ENCODE measurements at regions not wholly inside any gene's neighbourhood (a gene's known extent, or its start where the extent isn't known, plus 50 kb on each side); places are given as distances from the start of the nearest gene placed in this dataset.

DNA sequence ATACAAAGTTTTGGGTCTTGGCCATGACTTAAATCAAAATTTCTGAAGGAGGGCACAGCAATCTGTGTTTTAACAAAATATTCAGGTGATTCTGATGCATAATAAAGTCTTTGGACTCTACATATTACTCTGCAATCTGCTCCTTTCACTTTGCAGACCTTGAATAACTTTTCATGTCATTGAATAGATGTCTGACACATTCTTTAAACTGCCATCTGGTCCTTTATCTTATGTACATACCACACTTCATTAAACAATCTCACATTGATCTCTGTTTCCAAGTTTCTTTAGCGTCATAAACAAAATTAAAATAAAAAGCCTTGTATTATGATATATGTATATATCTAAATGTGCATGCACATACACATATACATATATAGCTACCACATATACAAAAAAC lies 831.2 kb downstream of the MAFB start:
- Histone ChIP-seq H3K9me3 (ENCODE audit: insufficient read depth, low read length) (no peaks in the 10 kb centered on the region), H3K36me3 (replicated peaks; ENCODE audit: low read depth, low read length) (no peaks in the 10 kb centered on the region), H3K4me2 (ENCODE audit: low read length) (no peak overlapping the region), H2AFZ (ENCODE audit: low read depth, low read length) (no peak overlapping the region), H3K79me2 (ENCODE audit: low read length) (no peaks in the 10 kb centered on the region), H3K27me3 (ENCODE audit: low read depth, low read length) (no peaks in the 10 kb centered on the region), H3K9ac (ENCODE audit: low read length) (no peak overlapping the region), H3K4me1 (ENCODE audit: low read length) (peaks cover 18% of the 10 kb centered on the region), H3K4me3 (ENCODE audit: low read length) (no peak overlapping the region), H3K27ac (ENCODE audit: low read length) (no peak overlapping the region), H4K20me1 (ENCODE audit: insufficient read depth, low read length) (no peaks in the 10 kb centered on the region)
- TF ChIP-seq CTCF (IDR thresholded peaks at IDR 0.05; ENCODE audit: low read depth, low read length), result no peak
- no peak for TF ChIP-seq EZH2phosphoT487 (IDR thresholded peaks at IDR 0.05; ENCODE audit: low read depth)

- TF ChIP-seq CTCF (IDR thresholded peaks at IDR 0.05; ENCODE audit: low read depth, low read length) (no peak), EZH2phosphoT487 (IDR thresholded peaks at IDR 0.05; ENCODE audit: low read depth) (no peak)
- Histone ChIP-seq H3K4me2 (ENCODE audit: low read length) (no peak overlapping the region), H3K27ac (ENCODE audit: low read length) (no peak overlapping the region), H3K4me1 (ENCODE audit: low read length) (peaks cover 19% of the 10 kb centered on the region), H3K79me2 (ENCODE audit: low read length) (no peaks in the 10 kb centered on the region), H3K36me3 (replicated peaks; ENCODE audit: low read depth, low read length) (no peaks in the 10 kb centered on the region), H3K9ac (ENCODE audit: low read length) (no peak overlapping the region), H3K27me3 (ENCODE audit: low read depth, low read length) (no peaks in the 10 kb centered on the region), H3K9me3 (ENCODE audit: insufficient read depth, low read length) (no peaks in the 10 kb centered on the region), H3K4me3 (ENCODE audit: low read length) (no peak overlapping the region), H2AFZ (ENCODE audit: low read depth, low read length) (no peak overlapping the region), H4K20me1 (ENCODE audit: insufficient read depth, low read length) (no peaks in the 10 kb centered on the region)
These were observed 831.8 kb downstream of the MAFB start for GRCh38 chr20:39857187-39857586.

GRCh38 chr20:39855799-39856198 lies 833.2 kb downstream of the MAFB start:
- TF ChIP-seq CTCF (IDR thresholded peaks at IDR 0.05; ENCODE audit: low read depth, low read length) (no peak), EZH2phosphoT487 (IDR thresholded peaks at IDR 0.05; ENCODE audit: low read depth) (no peak)
- H3K9me3 ChIP-seq (ENCODE audit: insufficient read depth, low read length), result no peaks in the 10 kb centered on the region
- H3K4me1 ChIP-seq (ENCODE audit: low read length), result peaks cover 33% of the 10 kb centered on the region
- no peaks in the 10 kb centered on the region for H4K20me1 ChIP-seq (ENCODE audit: insufficient read depth, low read length)
- no peaks in the 10 kb centered on the region for H3K36me3 ChIP-seq (replicated peaks; ENCODE audit: low read depth, low read length)
- no peaks in the 10 kb centered on the region for H3K79me2 ChIP-seq (ENCODE audit: low read length)
- no peak overlapping the region for H3K27ac ChIP-seq (ENCODE audit: low read length)
- 0 out of 2 replicates have a peak overlapping the region, but pooled peaks have one; percentile 9 for H2AFZ ChIP-seq (ENCODE audit: low read depth, low read length)
- H3K4me3 ChIP-seq (ENCODE audit: low read length), result no peak overlapping the region
- H3K4me2 ChIP-seq (ENCODE audit: low read length), result peak overlapping the region; percentile 23
- H3K27me3 ChIP-seq (ENCODE audit: low read depth, low read length), result no peaks in the 10 kb centered on the region
- no peak overlapping the region for H3K9ac ChIP-seq (ENCODE audit: low read length)

GRCh38 chr20:39855056-39855455 lies 834.0 kb downstream of the MAFB start:
- Histone ChIP-seq H3K79me2 (ENCODE audit: low read length) (no peaks in the 10 kb centered on the region), H3K9me3 (ENCODE audit: insufficient read depth, low read length) (no peaks in the 10 kb centered on the region), H3K27ac (ENCODE audit: low read length) (no peak overlapping the region), H3K4me3 (ENCODE audit: low read length) (no peak overlapping the region), H2AFZ (ENCODE audit: low read depth, low read length) (no peak overlapping the region), H4K20me1 (ENCODE audit: insufficient read depth, low read length) (no peaks in the 10 kb centered on the region), H3K4me1 (ENCODE audit: low read length) (peaks cover 41% of the 10 kb centered on the region), H3K4me2 (ENCODE audit: low read length) (no peak overlapping the region), H3K27me3 (ENCODE audit: low read depth, low read length) (no peaks in the 10 kb centered on the region), H3K36me3 (replicated peaks; ENCODE audit: low read depth, low read length) (no peaks in the 10 kb centered on the region), H3K9ac (ENCODE audit: low read length) (no peak overlapping the region)
- TF ChIP-seq CTCF (IDR thresholded peaks at IDR 0.05; ENCODE audit: low read depth, low read length) (no peak), EZH2phosphoT487 (IDR thresholded peaks at IDR 0.05; ENCODE audit: low read depth) (no peak)
